ENCODE measurements at regions not wholly inside any gene's neighbourhood (a gene's known extent, or its start where the extent isn't known, plus 50 kb on each side); places are given as distances from the start of the nearest gene placed in this dataset.

DNA sequence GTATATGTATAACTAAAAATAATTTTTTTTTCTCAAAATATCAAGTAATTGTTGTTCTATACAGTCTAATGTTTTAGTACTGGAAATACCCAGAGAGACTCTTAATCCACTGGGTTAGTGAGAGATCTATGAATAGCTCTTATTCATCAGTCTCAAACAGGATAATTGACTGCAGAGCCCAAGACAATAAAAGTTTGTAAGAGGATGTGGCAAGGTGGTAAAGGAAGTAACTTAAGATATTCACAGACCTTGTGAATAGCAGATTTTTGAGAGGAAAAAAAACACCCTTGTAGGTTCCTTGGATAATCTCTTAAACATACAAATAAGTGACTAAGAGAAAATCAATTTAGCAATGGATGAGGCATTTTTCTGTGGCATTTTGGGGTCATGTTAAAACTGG, 210.9 kb upstream of the FAM241A start:
- TF ChIP-seq CTCF (IDR thresholded peaks at IDR 0.05; ENCODE audit: poor library complexity) (no peak), EZH2phosphoT487 (IDR thresholded peaks at IDR 0.05; ENCODE audit: low read depth, severe bottlenecking, unreplicated experiment) (no peak)
